ENCODE measurements at regions not wholly inside any gene's neighbourhood (a gene's known extent, or its start where the extent isn't known, plus 50 kb on each side); places are given as distances from the start of the nearest gene placed in this dataset.

DNA sequence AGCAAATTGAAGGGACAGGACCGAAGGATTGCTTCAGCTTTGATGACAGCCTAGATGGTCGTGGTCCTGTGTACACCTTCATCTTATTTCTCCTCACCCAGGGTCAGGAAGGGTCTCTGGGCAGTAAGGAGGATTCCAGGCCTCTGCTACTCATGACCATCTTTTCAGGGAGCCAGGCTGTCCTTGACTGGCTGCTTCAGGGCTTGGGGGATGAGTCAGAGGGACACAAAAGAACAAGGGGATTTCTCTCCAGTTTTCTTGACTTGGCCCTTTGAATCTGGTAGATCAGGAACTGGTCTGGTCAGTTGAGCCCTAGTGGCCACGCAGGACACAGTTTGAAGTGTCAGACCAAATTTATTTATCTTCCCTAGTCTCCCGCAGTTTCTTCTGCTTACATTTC, 402.1 kb upstream of the CHD6 start:
- TF ChIP-seq, protein P1, sequence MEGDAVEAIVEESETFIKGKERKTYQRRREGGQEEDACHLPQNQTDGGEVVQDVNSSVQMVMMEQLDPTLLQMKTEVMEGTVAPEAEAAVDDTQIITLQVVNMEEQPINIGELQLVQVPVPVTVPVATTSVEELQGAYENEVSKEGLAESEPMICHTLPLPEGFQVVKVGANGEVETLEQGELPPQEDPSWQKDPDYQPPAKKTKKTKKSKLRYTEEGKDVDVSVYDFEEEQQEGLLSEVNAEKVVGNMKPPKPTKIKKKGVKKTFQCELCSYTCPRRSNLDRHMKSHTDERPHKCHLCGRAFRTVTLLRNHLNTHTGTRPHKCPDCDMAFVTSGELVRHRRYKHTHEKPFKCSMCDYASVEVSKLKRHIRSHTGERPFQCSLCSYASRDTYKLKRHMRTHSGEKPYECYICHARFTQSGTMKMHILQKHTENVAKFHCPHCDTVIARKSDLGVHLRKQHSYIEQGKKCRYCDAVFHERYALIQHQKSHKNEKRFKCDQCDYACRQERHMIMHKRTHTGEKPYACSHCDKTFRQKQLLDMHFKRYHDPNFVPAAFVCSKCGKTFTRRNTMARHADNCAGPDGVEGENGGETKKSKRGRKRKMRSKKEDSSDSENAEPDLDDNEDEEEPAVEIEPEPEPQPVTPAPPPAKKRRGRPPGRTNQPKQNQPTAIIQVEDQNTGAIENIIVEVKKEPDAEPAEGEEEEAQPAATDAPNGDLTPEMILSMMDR (IDR thresholded peaks at IDR 0.05): no peak
- intact Hi-C loops (cut with DNase I): no loop called here
- Histone ChIP-seq H3K4me1 (no peaks in the 10 kb centered on the region), H3K4me3 (no peak overlapping the region), H3K27ac (no peak overlapping the region), H3K9me3 (no peaks in the 10 kb centered on the region), H3K36me3 (no peaks in the 10 kb centered on the region), H3K27me3 (no peaks in the 10 kb centered on the region)
- no peak for DNase-seq
- ATAC-seq: no peak

DNA sequence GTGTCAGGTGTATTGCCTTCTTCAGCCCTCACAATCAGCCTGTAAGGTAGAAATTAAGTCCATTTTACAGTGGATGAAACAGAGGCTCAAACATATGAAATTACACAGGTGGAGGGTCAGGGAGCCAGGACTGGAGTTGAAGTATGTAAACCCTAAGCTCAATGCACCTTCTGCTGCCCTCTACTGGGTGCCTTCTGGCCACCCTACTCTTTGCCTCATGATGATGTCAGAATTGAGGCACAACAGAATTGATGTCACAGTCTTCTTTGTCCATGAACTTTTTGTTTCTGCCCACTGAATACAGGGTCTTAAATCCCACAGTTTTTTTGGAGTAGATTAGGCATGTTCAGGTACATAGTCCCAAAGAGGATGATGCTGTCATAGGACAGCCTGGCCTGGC, 400.8 kb upstream of the CHD6 start:
- no peaks in the 10 kb centered on the region for H3K36me3 ChIP-seq
- H3K4me3 ChIP-seq: no peak overlapping the region
- H3K27ac ChIP-seq: no peak overlapping the region
- DNase-seq (no peak), ATAC-seq (no peak)
- H3K9me3 ChIP-seq: no peaks in the 10 kb centered on the region
- TF ChIP-seq, protein P1 (IDR thresholded peaks at IDR 0.05): no peak
- no peaks in the 10 kb centered on the region for H3K27me3 ChIP-seq
- intact Hi-C loops (cut with DNase I): no loop called here
- H3K4me1 ChIP-seq: no peaks in the 10 kb centered on the region

DNA sequence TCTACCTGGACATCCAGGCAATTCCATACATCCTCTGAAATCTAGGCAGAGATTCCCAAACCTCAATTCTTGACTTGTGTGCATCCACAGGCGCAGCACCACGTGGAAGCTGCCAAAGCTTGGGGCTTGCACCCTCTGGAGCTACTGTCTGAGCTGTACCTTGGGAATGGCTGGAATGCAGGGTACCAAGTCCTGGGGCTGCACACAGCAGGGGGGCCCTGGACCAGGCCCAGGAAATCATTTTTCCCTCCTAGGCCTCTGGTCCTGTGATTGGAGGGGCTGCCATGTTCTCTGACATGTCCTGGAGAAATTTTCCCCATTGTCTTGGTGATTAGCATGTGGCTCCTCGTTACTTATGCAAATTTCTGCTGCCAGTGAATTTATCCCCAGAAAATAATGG, 391.9 kb upstream of the CHD6 start:
- no peak overlapping the region for H3K4me3 ChIP-seq
- peaks cover 13% of the 10 kb centered on the region for H3K27me3 ChIP-seq
- TF ChIP-seq, protein P1 (IDR thresholded peaks at IDR 0.05): no peak
- intact Hi-C loops (cut with DNase I): no loop called here
- ATAC-seq (no peak), DNase-seq (no peak)
- no peak overlapping the region for H3K27ac ChIP-seq
- no peaks in the 10 kb centered on the region for H3K9me3 ChIP-seq
- no peaks in the 10 kb centered on the region for H3K36me3 ChIP-seq
- H3K4me1 ChIP-seq: no peaks in the 10 kb centered on the region

DNA sequence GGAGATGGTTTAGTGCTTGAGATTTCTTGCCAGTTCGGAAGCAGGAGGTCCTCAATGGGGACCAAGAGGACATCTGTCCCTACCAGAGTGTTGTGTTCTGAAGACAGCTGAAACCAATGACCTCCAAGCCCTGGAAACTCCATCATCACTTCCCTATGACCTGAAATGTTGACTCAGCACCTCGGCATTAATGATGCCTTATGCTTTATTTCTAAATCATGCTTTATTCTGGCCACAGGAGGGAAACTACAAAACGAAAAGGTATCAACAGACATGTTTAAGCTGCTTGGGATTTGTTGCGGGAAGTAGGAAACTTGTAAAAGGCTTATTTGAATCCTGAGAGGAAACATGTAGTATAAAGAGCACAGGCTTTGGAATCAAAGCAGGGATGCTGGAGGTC, 389.1 kb upstream of the CHD6 start:
- ATAC-seq (no peak), DNase-seq (no peak)
- H3K36me3 ChIP-seq: no peaks in the 10 kb centered on the region
- H3K4me3 ChIP-seq: no peak overlapping the region
- no peak overlapping the region for H3K27ac ChIP-seq
- H3K27me3 ChIP-seq: peaks cover 8% of the 10 kb centered on the region
- H3K9me3 ChIP-seq: no peaks in the 10 kb centered on the region
- intact Hi-C loops (cut with DNase I): no loop called here
- TF ChIP-seq, protein P1 (IDR thresholded peaks at IDR 0.05): no peak
- no peaks in the 10 kb centered on the region for H3K4me1 ChIP-seq

DNA sequence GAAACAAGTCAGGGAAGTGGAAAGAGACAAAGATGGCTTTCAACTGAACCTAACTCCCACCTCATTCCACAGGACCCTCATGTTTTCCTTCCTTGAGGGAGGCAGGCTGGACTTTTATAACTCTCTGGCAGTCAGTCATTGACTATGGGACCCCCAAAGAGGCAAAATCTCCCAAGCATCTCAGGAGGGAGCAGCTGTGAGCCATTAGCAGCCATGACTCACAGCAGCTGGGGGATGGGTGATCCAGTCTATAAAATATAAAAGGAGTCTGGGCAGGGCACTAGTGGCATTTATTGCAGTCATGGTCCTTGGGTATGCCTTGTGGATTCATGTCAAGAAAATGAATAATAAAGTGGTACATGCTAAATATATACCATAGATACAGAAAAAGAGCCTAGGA, 387.0 kb upstream of the CHD6 start:
- ATAC-seq (no peak), DNase-seq (no peak)
- H3K9me3 ChIP-seq: no peaks in the 10 kb centered on the region
- no peaks in the 10 kb centered on the region for H3K36me3 ChIP-seq
- no peaks in the 10 kb centered on the region for H3K4me1 ChIP-seq
- intact Hi-C loops (cut with DNase I): no loop called here
- no peak overlapping the region for H3K27ac ChIP-seq
- H3K27me3 ChIP-seq: peaks cover 4% of the 10 kb centered on the region
- no peak overlapping the region for H3K4me3 ChIP-seq
- TF ChIP-seq, protein P1 (IDR thresholded peaks at IDR 0.05): no peak

DNA sequence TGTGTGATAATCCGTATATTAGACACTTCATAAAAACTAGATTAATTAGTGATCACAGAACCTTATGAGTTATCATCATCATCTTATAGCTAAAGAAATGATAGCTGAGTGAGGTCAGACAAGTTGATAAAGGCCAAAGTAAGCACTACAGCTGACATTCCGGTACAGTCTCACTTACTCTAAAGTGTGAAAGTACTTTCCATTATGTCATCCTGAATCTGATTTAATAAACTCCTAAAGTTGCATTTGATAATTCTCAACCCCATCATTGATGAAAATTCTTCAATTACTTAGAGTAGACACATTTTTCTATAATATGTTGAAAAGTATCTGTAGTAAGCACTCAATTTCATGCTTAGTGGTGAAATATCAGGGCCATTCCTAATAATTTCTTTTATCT, 385.2 kb upstream of the CHD6 start:
- intact Hi-C loops (cut with DNase I): no loop called here
- Histone ChIP-seq H3K4me1 (no peaks in the 10 kb centered on the region), H3K9me3 (no peaks in the 10 kb centered on the region), H3K4me3 (no peak overlapping the region), H3K36me3 (no peaks in the 10 kb centered on the region), H3K27me3 (peaks cover 4% of the 10 kb centered on the region), H3K27ac (no peak overlapping the region)
- DNase-seq: no peak
- TF ChIP-seq, protein P1 (IDR thresholded peaks at IDR 0.05): no peak
- no peak for ATAC-seq

All from upper lobe of right lung (tissue), 1 donor.